Choroid plexus epithelial cell (primary cell): ENCODE measurements at regions not wholly inside any gene's neighbourhood (a gene's known extent, or its start where the extent isn't known, plus 50 kb on each side); places are given as distances from the start of the nearest gene placed in this dataset.

Source experiments
- DNase-seq: peaks from one replicate; pipeline ENCODE4 v3.0.0-alpha.2; 2010; ENCODE audit warnings: low read depth
- H3K4me3 ChIP-seq: 2 replicates; pipeline ENCODE4 v1.5.1; 2011; ENCODE audit warnings: low read depth, mild to moderate bottlenecking, control low read depth, low read length, moderate library complexity
- TF ChIP-seq, protein P1 (sequence below): conservative IDR thresholded peaks from 2 replicates; pipeline ENCODE4 v1.5.1; 2011; ENCODE audit warnings: low read depth, mild to moderate bottlenecking, control low read depth, inconsistent platforms, low read length, moderate library complexity

- TF ChIP-seq, protein P1, sequence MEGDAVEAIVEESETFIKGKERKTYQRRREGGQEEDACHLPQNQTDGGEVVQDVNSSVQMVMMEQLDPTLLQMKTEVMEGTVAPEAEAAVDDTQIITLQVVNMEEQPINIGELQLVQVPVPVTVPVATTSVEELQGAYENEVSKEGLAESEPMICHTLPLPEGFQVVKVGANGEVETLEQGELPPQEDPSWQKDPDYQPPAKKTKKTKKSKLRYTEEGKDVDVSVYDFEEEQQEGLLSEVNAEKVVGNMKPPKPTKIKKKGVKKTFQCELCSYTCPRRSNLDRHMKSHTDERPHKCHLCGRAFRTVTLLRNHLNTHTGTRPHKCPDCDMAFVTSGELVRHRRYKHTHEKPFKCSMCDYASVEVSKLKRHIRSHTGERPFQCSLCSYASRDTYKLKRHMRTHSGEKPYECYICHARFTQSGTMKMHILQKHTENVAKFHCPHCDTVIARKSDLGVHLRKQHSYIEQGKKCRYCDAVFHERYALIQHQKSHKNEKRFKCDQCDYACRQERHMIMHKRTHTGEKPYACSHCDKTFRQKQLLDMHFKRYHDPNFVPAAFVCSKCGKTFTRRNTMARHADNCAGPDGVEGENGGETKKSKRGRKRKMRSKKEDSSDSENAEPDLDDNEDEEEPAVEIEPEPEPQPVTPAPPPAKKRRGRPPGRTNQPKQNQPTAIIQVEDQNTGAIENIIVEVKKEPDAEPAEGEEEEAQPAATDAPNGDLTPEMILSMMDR = no peak
- no peak overlapping the region for H3K4me3 ChIP-seq
- DNase-seq = peak; percentile 93
Observed at GRCh38 chr2:21438949-21439348, 315.2 kb downstream of the TDRD15 start.

- TF ChIP-seq, protein P1 = no peak
- no peak for DNase-seq
- H3K4me3 ChIP-seq = no peak overlapping the region
Observed at GRCh38 chr2:21441442-21441841, 317.7 kb downstream of the TDRD15 start.

DNA sequence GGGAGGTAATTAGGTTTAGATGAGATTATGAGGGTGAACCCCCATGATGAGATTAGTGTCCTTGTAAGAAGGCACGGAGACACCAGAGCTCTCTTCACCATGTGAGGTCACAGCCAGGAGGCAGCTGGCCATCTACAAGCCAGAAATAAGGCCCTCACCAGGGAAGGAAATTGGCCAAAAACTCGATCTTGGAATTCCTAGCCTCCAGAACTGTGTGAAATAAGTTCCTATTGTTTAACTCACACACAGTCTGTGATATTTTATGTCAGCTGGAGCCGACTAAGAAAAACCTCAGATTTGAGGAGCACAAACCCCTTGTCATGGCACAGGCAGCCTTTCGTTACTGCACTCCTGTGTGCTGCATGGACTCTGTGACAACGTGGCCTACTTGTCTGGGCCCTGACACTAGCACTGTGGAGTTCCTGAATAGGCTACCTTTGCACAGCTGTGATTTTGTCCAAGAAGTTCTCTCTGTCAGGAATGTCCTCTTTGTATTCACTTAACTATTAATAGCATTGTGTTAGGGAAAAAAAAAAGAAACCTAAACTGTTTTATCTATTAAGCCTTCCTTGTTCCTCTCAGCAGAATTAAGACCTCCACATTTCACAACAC is 319.8 kb downstream of the TDRD15 start:
- H3K4me3 ChIP-seq = no peak overlapping the region
- peak; percentile 24 for DNase-seq
- TF ChIP-seq, protein P1 = no peak

GRCh38 chr2:21449881-21450280 is 326.1 kb downstream of the TDRD15 start:
- no peak overlapping the region for H3K4me3 ChIP-seq
- no peak for DNase-seq
- TF ChIP-seq, protein P1 = no peak

DNA sequence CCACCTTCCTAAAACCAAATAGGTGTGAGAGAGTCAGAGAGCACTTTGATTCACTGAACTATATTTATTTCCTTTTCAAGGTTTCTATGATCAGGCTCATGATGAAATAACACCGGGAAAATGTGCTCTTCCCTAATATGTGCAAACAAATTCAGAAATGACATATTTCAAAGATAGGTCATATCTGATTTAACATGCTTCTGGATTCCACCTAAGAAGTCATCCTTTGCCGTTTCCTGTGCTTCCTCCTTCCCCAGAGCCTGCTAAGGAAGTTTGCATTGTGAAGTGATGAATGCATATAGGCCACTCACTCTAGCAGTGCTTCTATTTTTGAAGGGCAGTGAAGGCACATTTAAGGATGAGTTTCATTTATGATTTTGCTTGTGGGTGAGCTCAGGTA is 327.6 kb downstream of the TDRD15 start:
- DNase-seq = peak; percentile 13
- TF ChIP-seq, protein P1 = no peak

GRCh38 chr2:21452263-21452662 is 328.5 kb downstream of the TDRD15 start:
- no peak overlapping the region for H3K4me3 ChIP-seq
- TF ChIP-seq, protein P1 = no peak
- no peak for DNase-seq

More for the DNA sequence above, 327.6 kb downstream of the TDRD15 start:
- no peak overlapping the region for H3K4me3 ChIP-seq

DNA sequence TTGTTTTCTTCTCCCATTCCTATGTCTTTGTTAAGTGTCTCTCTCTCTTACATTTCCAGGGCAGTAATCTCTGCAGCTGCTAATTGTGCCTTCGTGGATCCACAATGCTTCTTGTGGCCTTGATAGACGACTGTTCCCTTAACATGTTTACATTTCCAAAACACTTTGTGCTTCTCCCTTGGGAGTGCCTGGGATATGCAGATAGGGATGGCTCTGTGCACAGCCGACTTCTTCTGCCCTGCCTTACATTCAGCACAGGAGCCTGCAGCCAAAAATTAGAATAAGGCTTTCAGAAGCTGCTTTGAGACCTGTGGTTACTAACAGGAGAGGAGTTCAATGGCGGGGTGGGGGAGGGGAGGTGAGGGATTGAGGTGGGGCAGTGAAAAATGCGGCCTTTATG is 328.9 kb downstream of the TDRD15 start:
- TF ChIP-seq, protein P1 = no peak
- H3K4me3 ChIP-seq = no peak overlapping the region
- DNase-seq = no peak
